Endodermal cell (in vitro differentiated cells): ENCODE measurements at regions not wholly inside any gene's neighbourhood (a gene's known extent, or its start where the extent isn't known, plus 50 kb on each side); places are given as distances from the start of the nearest gene placed in this dataset.
"Not testable (repeated sequence)": the region's sequence is repeated elsewhere in the genome, so short reads cannot be mapped to it uniquely, and the experiment has no call there.

Experiments
- DNase-seq: peaks from one replicate; pipeline ENCODE4 v3.0.0-alpha.2; 2017
- H3K27ac ChIP-seq: 2 replicates; pipeline ENCODE4 v1.5.1; 2013; ENCODE audit warnings: mild to moderate bottlenecking, low read depth, low read length, moderate library complexity
- H3K27me3 ChIP-seq: 2 replicates; pipeline ENCODE4 v1.6.1; 2013; ENCODE audit warnings: mild to moderate bottlenecking, low read length, moderate library complexity; ENCODE audit not compliant: insufficient read depth, control insufficient read depth, poor library complexity, severe bottlenecking
- H3K36me3 ChIP-seq: 2 replicates; pipeline ENCODE4 v1.7.0; 2013; ENCODE audit warnings: mild to moderate bottlenecking, low read length, moderate library complexity; ENCODE audit not compliant: control insufficient read depth, insufficient read depth
- H3K4me1 ChIP-seq: one replicate; pipeline ENCODE4 v1.7.0; 2013; ENCODE audit warnings: low read length; ENCODE audit not compliant: control insufficient read depth, insufficient read depth
- H3K4me3 ChIP-seq: 2 replicates; pipeline ENCODE4 v1.5.1; 2013; ENCODE audit warnings: mild to moderate bottlenecking, low read length, moderate library complexity
- H3K9ac ChIP-seq: 2 replicates; pipeline ENCODE4 v1.6.1; 2013; ENCODE audit warnings: mild to moderate bottlenecking, low read length, moderate library complexity; ENCODE audit not compliant: poor library complexity, severe bottlenecking; ENCODE audit errors: extremely low read depth
- H3K9me3 ChIP-seq: 2 replicates; pipeline ENCODE4 v1.6.1; 2013; ENCODE audit warnings: mild to moderate bottlenecking, low read length, moderate library complexity; ENCODE audit not compliant: control insufficient read depth
- H3K27ac Mint-ChIP-seq: 2 replicates; pipeline ENCODE4 v1.8.0; 2020; ENCODE audit warnings: mixed read lengths
- H3K27me3 Mint-ChIP-seq: 2 replicates; pipeline ENCODE4 v1.8.0; 2021; ENCODE audit warnings: mild to moderate bottlenecking, mixed read lengths; ENCODE audit not compliant: insufficient read depth
- H3K36me3 Mint-ChIP-seq: 2 replicates; pipeline ENCODE4 v1.8.0; 2020; ENCODE audit warnings: low read depth, mixed read lengths
- H3K4me1 Mint-ChIP-seq: 2 replicates; pipeline ENCODE4 v1.8.0; 2020; ENCODE audit warnings: mixed read lengths
- H3K4me3 Mint-ChIP-seq: 2 replicates; pipeline ENCODE4 v1.8.0; 2020; ENCODE audit warnings: mild to moderate bottlenecking, moderate library complexity, mixed read lengths
- H3K9me3 Mint-ChIP-seq: 2 replicates; pipeline ENCODE4 v1.8.0; 2020; ENCODE audit warnings: mild to moderate bottlenecking, mixed read lengths
- CTCF ChIP-seq: fragments of 200-600 bp; sonication (generic); conservative IDR thresholded peaks from 2 replicates; pipeline ENCODE4 v1.5.0; 2021; ENCODE audit warnings: antibody characterized with exemption, mild to moderate bottlenecking
- WGBS, 2 experiments: methylation state at CpG; one replicate each; pipeline versions ENCODE4 v1.1.5 to v1.1.7; 2013; ENCODE audit warnings: missing lambda C conversion rate in 2 of 2, mixed read lengths in 1 of 2; ENCODE audit not compliant: insufficient coverage in 1 of 2, insufficient read length in 1 of 2; 5-methylcytosine and 5-hydroxymethylcytosine counted together

GRCh38 chr6:51005779-51006178 is 187.1 kb downstream of the TFAP2B start:
- Mint-ChIP-seq H3K4me3 (no peak overlapping the region), H3K9me3 (peaks cover 3% of the 10 kb centered on the region), H3K36me3 (no peaks in the 10 kb centered on the region), H3K27me3 (peaks cover 8% of the 10 kb centered on the region), H3K4me1 (peaks cover 18% of the 10 kb centered on the region), H3K27ac (no peak overlapping the region)
- H3K27me3 ChIP-seq = no peaks in the 10 kb centered on the region
- no peaks in the 10 kb centered on the region for H3K36me3 ChIP-seq
- no peak overlapping the region for H3K9ac ChIP-seq
- H3K27ac ChIP-seq = no peak overlapping the region
- no peak for TF ChIP-seq CTCF
- H3K9me3 ChIP-seq = peaks cover 9% of the 10 kb centered on the region
- no peak overlapping the region for H3K4me3 ChIP-seq
- peaks cover 8% of the 10 kb centered on the region for H3K4me1 ChIP-seq
- DNase-seq = no peak

GRCh38 chr6:51007237-51007636 is 188.6 kb downstream of the TFAP2B start:
- peaks cover 9% of the 10 kb centered on the region for H3K9me3 ChIP-seq
- no peaks in the 10 kb centered on the region for H3K36me3 ChIP-seq
- H3K27me3 Mint-ChIP-seq = peaks cover 12% of the 10 kb centered on the region
- TF ChIP-seq CTCF = no peak
- no peak for DNase-seq
- H3K36me3 Mint-ChIP-seq = no peaks in the 10 kb centered on the region
- peaks cover 3% of the 10 kb centered on the region for H3K9me3 Mint-ChIP-seq
- no peak overlapping the region for H3K27ac ChIP-seq
- no peak overlapping the region for H3K4me3 ChIP-seq
- H3K4me1 Mint-ChIP-seq = peaks cover 12% of the 10 kb centered on the region
- no peak overlapping the region for H3K9ac ChIP-seq
- H3K27me3 ChIP-seq = no peaks in the 10 kb centered on the region
- no peak overlapping the region for H3K27ac Mint-ChIP-seq
- H3K4me3 Mint-ChIP-seq = no peak overlapping the region
- H3K4me1 ChIP-seq = no peaks in the 10 kb centered on the region

GRCh38 chr6:51008693-51009092 is 190.0 kb downstream of the TFAP2B start:
- WGBS, 2 experiments = 96% methylated on average over 1 of the region's 1 CpG; no CpG with 5 or more reads in 1 of the 2 experiments
- H3K4me3 Mint-ChIP-seq, H3K9me3 Mint-ChIP-seq: not testable (repeated sequence)

GRCh38 chr6:51013376-51013775 is 194.7 kb downstream of the TFAP2B start:
- H3K36me3 ChIP-seq = no peaks in the 10 kb centered on the region
- no peaks in the 10 kb centered on the region for H3K27me3 ChIP-seq
- peaks cover 10% of the 10 kb centered on the region for H3K4me1 Mint-ChIP-seq
- no peak for TF ChIP-seq CTCF
- H3K4me3 ChIP-seq = no peak overlapping the region
- H3K9me3 Mint-ChIP-seq = no peaks in the 10 kb centered on the region
- H3K9me3 ChIP-seq = peaks cover 5% of the 10 kb centered on the region
- no peak overlapping the region for H3K27ac ChIP-seq
- no peak overlapping the region for H3K9ac ChIP-seq
- DNase-seq = no peak
- no peak overlapping the region for H3K27ac Mint-ChIP-seq
- no peaks in the 10 kb centered on the region for H3K4me1 ChIP-seq
- no peaks in the 10 kb centered on the region for H3K36me3 Mint-ChIP-seq
- H3K27me3 Mint-ChIP-seq = peaks cover 10% of the 10 kb centered on the region
- no peak overlapping the region for H3K4me3 Mint-ChIP-seq

More at GRCh38 chr6:51008693-51009092, 190.0 kb downstream of the TFAP2B start:
- H3K36me3 ChIP-seq, H3K4me1 Mint-ChIP-seq, H3K4me1 ChIP-seq, H3K27ac Mint-ChIP-seq, H3K27me3 ChIP-seq, H3K9ac ChIP-seq, DNase-seq, H3K36me3 Mint-ChIP-seq, H3K9me3 ChIP-seq, H3K27ac ChIP-seq, H3K4me3 ChIP-seq: not testable (repeated sequence)
- peaks cover 13% of the 10 kb centered on the region for H3K27me3 Mint-ChIP-seq
